Activated CD8-positive, alpha-beta T cell treated with anti-CD3 and anti-CD28 coated beads, Interleukin-2, amount 10 ng/mL, durations not matched to agents 7 days and 5 days (primary cell): ENCODE measurements at regions not wholly inside any gene's neighbourhood (a gene's known extent, or its start where the extent isn't known, plus 50 kb on each side); places are given as distances from the start of the nearest gene placed in this dataset.
"Not testable (repeated sequence)": the region's sequence is repeated elsewhere in the genome, so short reads cannot be mapped to it uniquely, and the experiment has no call there.

Experiments
- ATAC-seq: fragments of 150-1000 bp; cut with Tn5 transposase; one replicate; pipeline ENCODE4 v1.10.0; 2021; ENCODE audit warnings: moderate library complexity
- CTCF ChIA-PET: fragments of 350-600 bp; sonication (Branson Sonifier 250); formaldehyde crosslinking; loops from one replicate; lab custom pipeline; 2021; ENCODE audit warnings: antibody characterized with exemption; lab: Charles Lee
- POLR2A ChIA-PET: fragments of 350-600 bp; sonication (Branson Sonifier 250); formaldehyde crosslinking; loops from one replicate; lab custom pipeline; 2021; ENCODE audit warnings: antibody characterized with exemption; lab: Charles Lee
- DNase-seq: peaks from one replicate; pipeline ENCODE4 v3.0.0-alpha.2; 2020
- H3K27ac Mint-ChIP-seq: one replicate; pipeline ENCODE4 v1.8.0; 2021; ENCODE audit warnings: mild to moderate bottlenecking, mixed read lengths
- H3K27me3 Mint-ChIP-seq: one replicate; pipeline ENCODE4 v1.8.0; 2021; ENCODE audit warnings: low read depth, mixed read lengths
- H3K36me3 Mint-ChIP-seq: one replicate; pipeline ENCODE4 v1.8.0; 2021; ENCODE audit warnings: low read depth, mixed read lengths
- H3K4me1 Mint-ChIP-seq: one replicate; pipeline ENCODE4 v1.8.0; 2021; ENCODE audit warnings: low read depth, mixed read lengths
- H3K4me3 Mint-ChIP-seq: one replicate; pipeline ENCODE4 v1.8.0; 2021; ENCODE audit warnings: mild to moderate bottlenecking, mixed read lengths
- H3K9me3 Mint-ChIP-seq: one replicate; pipeline ENCODE4 v1.8.0; 2022; ENCODE audit warnings: mixed read lengths; ENCODE audit not compliant: insufficient read depth

DNA sequence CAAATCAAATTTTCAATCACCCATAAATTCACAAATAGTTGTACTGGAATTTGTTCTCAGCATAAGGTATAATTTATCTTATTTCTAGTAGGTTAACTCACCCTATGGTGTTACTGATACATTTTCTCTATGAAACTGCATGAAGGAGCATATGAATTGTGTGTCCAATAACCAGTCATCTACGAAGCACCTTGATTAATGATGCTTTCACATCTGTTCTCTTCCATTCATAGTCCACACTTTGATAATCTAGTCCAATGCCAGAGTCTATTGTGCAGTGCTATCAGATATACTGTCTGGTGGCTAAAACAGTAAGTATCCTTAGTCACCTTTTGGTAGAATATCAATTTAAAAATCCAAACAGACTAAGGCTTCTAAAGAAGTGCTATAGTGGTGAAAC, 876.0 kb downstream of the RPS29 start:
- H3K27me3 Mint-ChIP-seq: no peaks in the 10 kb centered on the region
- H3K36me3 Mint-ChIP-seq: no peaks in the 10 kb centered on the region
- DNase-seq: no peak
- H3K27ac Mint-ChIP-seq: no peak overlapping the region
- no peak for ATAC-seq
- no peaks in the 10 kb centered on the region for H3K4me1 Mint-ChIP-seq
- H3K4me3 Mint-ChIP-seq: no peak overlapping the region
- ChIA-PET CTCF (no interaction called here), POLR2A (no interaction called here)
- peaks cover 2% of the 10 kb centered on the region for H3K9me3 Mint-ChIP-seq

DNA sequence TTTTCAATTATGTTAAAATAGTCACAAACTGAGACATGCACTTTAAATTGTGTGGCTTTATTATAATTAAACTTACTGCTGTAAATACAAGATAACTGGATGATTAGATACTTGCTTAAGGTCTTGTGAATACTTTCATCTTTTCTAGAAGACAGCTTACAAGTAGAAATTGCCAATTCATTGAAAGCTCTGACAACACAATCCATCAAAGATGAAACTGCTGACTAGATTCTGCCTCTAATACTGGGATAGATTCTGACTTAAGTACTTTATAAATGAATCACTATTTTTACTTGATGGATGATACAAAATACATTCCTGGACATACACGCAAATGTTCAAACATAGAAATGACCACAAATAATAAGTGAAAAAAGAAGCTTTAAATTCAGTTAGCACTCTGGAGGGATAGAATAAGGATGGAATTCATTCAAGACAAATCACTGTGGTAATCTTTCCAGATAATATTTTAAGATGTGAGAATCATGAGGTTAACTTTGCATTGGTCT, 876.8 kb downstream of the RPS29 start:
- no peak for ATAC-seq
- no peak overlapping the region for H3K27ac Mint-ChIP-seq

DNA sequence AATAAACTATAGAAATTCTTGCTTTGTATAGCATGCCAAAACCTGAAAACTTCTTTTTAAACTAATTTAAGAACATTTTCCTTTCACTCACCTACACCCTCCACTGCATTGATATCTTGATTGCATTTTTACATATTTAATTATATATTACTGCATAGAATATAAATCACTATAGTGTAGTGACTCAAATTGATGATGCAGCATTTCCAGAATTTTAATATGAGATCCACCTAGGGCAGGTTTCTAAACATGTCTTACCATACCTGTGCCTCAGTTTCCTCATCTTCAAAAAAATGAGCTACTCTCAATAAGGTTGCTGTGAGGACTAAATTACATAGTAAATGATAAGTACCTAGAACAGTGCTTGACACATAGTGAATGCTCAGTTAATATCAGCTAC, 881.5 kb downstream of the RPS29 start:
- no peak for ATAC-seq
- H3K27ac Mint-ChIP-seq: no peak overlapping the region
- no peaks in the 10 kb centered on the region for H3K4me1 Mint-ChIP-seq
- H3K9me3 Mint-ChIP-seq: peaks cover 4% of the 10 kb centered on the region
- ChIA-PET POLR2A (no interaction called here), CTCF (no interaction called here)
- no peaks in the 10 kb centered on the region for H3K36me3 Mint-ChIP-seq
- H3K4me3 Mint-ChIP-seq: no peak overlapping the region
- no peaks in the 10 kb centered on the region for H3K27me3 Mint-ChIP-seq
- DNase-seq: no peak

More for the DNA sequence above, 876.8 kb downstream of the RPS29 start:
- DNase-seq: no peak
- Mint-ChIP-seq H3K4me1 (no peaks in the 10 kb centered on the region), H3K4me3 (no peak overlapping the region), H3K9me3 (peaks cover 4% of the 10 kb centered on the region), H3K36me3 (no peaks in the 10 kb centered on the region), H3K27me3 (no peaks in the 10 kb centered on the region)
- POLR2A ChIA-PET: no interaction called here
- CTCF ChIA-PET: no interaction called here

DNA sequence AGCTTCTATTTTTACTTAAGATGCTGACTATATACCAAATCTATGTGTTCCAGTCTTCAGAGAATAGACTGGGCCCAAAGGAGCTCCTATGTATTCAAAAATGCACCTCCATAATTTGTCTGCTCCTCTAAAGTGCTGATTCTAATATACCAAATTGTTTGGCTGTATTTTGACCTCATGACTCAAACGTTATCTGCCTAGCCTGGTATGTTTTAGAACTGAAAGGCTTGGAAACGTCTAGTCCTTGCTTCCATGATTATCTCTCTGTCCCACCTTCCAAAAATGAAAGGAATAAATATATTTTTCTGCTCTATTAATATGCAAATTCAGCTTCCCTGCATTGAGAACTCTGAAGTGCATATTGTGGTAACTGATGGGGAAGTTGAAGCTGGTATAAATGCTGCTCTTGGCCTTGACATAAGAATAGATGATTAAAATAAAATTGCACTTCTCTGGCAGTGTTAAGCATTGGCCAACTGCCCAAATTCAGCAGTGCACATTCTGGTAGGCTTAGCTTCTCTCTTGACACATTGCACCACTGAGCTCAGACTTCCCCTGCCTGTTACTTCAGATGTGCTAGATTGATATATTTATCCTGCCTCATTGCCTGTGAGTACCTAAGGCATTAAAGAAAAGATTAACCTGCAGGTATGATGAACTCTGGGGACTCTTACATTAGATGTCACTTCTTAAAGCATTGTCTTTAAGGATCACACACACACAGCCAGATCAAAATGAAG, 882.3 kb downstream of the RPS29 start:
- peaks cover 4% of the 10 kb centered on the region for H3K9me3 Mint-ChIP-seq
- no peaks in the 10 kb centered on the region for H3K4me1 Mint-ChIP-seq
- H3K4me3 Mint-ChIP-seq: no peak overlapping the region
- ATAC-seq (no peak), DNase-seq (no peak)
- H3K36me3 Mint-ChIP-seq: no peaks in the 10 kb centered on the region
- POLR2A ChIA-PET: no interaction called here
- CTCF ChIA-PET: interaction anchor here (0.6 kb wide), 1 partner anchor 1919 kb away, joined by 3 read pairs; no protein-coding TSS in a partner anchor
- H3K27me3 Mint-ChIP-seq: no peaks in the 10 kb centered on the region
- no peak overlapping the region for H3K27ac Mint-ChIP-seq

DNA sequence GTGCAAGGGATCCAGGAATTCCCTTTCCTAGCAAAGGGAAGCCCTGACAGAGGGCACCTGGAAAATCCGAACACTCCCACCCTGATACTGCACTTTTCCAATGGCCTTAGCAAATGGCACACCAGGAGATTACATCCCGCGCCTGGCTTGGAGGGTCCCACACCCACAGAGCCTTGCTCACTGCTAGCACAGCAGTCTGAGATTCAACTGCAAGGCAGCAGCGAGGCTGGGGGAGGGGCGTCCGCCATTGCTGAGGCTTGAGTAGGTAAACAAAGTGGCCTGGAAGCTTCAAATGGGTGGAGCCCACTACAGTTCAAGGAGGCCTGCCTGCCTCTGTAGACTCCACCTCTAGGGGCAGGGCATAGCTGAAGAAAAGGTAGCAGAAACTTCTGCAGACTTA, 888.8 kb downstream of the RPS29 start:
- H3K4me1 Mint-ChIP-seq, H3K4me3 Mint-ChIP-seq, DNase-seq, H3K36me3 Mint-ChIP-seq, ATAC-seq, H3K27ac Mint-ChIP-seq, CTCF ChIA-PET, POLR2A ChIA-PET, H3K27me3 Mint-ChIP-seq: not testable (repeated sequence)
- H3K9me3 Mint-ChIP-seq: peaks cover 12% of the 10 kb centered on the region

DNA sequence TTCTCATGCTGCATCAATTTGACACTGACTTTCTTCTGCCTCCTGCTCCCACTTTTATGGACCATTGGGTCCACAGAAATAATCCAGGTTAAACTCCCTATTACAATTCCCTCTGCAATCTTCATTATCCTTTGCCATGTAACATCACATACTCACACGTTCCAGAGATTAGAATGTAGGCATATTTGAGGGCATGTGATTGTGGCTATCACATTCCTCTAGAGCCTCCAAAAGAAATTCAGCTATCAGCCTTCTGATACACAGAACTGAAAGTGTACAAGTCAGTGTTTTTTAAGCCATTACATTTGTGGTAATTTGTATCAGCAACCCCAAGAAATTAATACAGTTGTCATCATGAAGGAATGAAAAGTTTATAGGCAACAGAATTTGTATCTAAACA, 892.4 kb downstream of the RPS29 start:
- ChIA-PET CTCF (no interaction called here), POLR2A (no interaction called here)
- no peaks in the 10 kb centered on the region for H3K36me3 Mint-ChIP-seq
- H3K27me3 Mint-ChIP-seq: no peaks in the 10 kb centered on the region
- no peak overlapping the region for H3K27ac Mint-ChIP-seq
- ATAC-seq (no peak), DNase-seq (no peak)
- no peaks in the 10 kb centered on the region for H3K4me1 Mint-ChIP-seq
- H3K4me3 Mint-ChIP-seq: no peak overlapping the region
- peaks cover 12% of the 10 kb centered on the region for H3K9me3 Mint-ChIP-seq

DNA sequence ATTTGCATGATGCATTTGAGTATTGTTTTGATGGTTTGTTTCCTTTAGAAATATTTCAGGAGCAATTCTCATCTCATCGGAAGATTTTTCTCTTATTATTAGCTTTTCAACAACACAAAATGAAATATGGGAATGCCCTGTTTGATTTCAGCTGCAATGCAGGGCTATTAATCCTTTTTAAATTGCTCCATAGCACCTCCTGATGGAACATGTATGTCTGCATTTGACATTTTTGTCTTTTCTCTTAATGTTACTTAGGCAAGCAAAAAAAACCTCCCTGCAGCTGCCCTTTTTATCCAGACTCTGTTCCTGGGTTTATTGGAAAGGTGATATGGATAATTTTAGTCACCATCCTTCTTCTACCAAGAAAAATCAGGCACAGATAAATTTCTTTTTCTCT, 895.8 kb downstream of the RPS29 start:
- no peaks in the 10 kb centered on the region for H3K4me1 Mint-ChIP-seq
- POLR2A ChIA-PET: no interaction called here
- DNase-seq: no peak
- H3K27ac Mint-ChIP-seq: no peak overlapping the region
- no peak overlapping the region for H3K4me3 Mint-ChIP-seq
- CTCF ChIA-PET: no interaction called here
- no peaks in the 10 kb centered on the region for H3K36me3 Mint-ChIP-seq
- peaks cover 3% of the 10 kb centered on the region for H3K9me3 Mint-ChIP-seq
- H3K27me3 Mint-ChIP-seq: no peaks in the 10 kb centered on the region
- no peak for ATAC-seq

DNA sequence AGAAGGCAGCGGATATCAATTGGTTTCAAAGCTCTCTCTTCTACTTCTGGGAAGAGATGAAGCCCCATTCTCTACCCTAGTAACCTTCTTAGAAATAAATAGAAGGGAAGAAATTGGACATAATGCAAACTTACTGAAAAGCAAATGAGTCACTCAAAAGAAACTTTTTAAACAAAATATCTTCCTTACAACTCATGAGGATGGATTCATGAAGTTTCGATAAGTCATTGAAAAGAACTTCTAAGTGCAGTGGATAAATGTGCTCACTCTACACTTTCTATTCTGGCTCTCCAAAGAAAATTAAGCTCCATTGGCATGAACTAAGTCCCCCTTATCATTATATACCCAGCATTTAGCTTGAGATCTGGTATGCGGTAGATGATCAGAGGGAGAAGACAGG, 899.5 kb downstream of the RPS29 start:
- H3K9me3 Mint-ChIP-seq: no peaks in the 10 kb centered on the region
- ChIA-PET CTCF (no interaction called here), POLR2A (no interaction called here)
- ATAC-seq (no peak), DNase-seq (no peak)
- H3K27ac Mint-ChIP-seq: no peak overlapping the region
- H3K4me1 Mint-ChIP-seq: no peaks in the 10 kb centered on the region
- no peaks in the 10 kb centered on the region for H3K36me3 Mint-ChIP-seq
- H3K27me3 Mint-ChIP-seq: no peaks in the 10 kb centered on the region
- H3K4me3 Mint-ChIP-seq: no peak overlapping the region

DNA sequence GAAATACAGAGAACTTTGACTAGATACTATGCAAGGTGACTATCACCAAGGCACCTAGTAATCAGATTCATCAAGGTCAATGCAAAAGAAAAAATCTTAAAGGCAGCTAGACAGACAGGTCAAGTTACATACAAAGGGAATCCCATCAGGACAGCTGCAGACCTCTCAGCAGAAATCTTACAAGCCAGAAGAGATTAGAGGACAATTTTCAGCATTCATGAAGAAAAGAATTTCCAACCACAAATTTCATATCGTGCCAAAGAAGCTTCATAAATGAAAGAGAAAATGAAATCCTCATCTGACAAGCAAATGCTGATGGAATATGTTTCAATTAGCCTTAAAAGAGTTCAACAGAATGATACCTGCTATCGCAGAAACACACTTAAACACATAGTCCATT, 913.7 kb downstream of the RPS29 start:
- H3K36me3 Mint-ChIP-seq: no peaks in the 10 kb centered on the region
- H3K4me1 Mint-ChIP-seq: no peaks in the 10 kb centered on the region
- no peak for ATAC-seq
- POLR2A ChIA-PET: no interaction called here
- peaks cover 7% of the 10 kb centered on the region for H3K9me3 Mint-ChIP-seq
- H3K4me3 Mint-ChIP-seq: no peak overlapping the region
- no peaks in the 10 kb centered on the region for H3K27me3 Mint-ChIP-seq
- CTCF ChIA-PET: no interaction called here
- no peak for DNase-seq
- no peak overlapping the region for H3K27ac Mint-ChIP-seq

DNA sequence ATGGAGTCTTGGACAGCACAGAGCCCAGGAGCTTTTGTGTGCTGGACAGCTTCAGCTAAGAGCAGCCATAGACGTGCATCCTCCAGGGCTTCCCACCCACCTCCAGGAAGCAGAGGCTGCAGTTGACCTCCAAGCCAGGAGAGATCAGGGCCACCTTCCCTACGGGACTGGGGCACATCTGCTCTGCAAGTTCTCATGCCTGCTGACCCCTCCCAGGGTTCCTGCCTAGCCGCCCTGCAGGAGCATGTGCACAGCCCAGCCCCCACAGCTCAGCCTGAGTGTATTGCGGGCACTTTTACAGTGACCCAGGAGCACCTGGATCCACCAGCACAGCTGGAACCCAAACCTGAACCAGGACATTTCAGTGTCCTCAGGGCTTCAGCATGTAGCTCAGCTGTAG, 915.2 kb downstream of the RPS29 start:
- no peaks in the 10 kb centered on the region for H3K27me3 Mint-ChIP-seq
- ChIA-PET POLR2A (no interaction called here), CTCF (no interaction called here)
- H3K9me3 Mint-ChIP-seq: peaks cover 7% of the 10 kb centered on the region
- ATAC-seq (no peak), DNase-seq (no peak)
- no peaks in the 10 kb centered on the region for H3K36me3 Mint-ChIP-seq
- no peak overlapping the region for H3K4me3 Mint-ChIP-seq
- no peak overlapping the region for H3K27ac Mint-ChIP-seq
- no peaks in the 10 kb centered on the region for H3K4me1 Mint-ChIP-seq

DNA sequence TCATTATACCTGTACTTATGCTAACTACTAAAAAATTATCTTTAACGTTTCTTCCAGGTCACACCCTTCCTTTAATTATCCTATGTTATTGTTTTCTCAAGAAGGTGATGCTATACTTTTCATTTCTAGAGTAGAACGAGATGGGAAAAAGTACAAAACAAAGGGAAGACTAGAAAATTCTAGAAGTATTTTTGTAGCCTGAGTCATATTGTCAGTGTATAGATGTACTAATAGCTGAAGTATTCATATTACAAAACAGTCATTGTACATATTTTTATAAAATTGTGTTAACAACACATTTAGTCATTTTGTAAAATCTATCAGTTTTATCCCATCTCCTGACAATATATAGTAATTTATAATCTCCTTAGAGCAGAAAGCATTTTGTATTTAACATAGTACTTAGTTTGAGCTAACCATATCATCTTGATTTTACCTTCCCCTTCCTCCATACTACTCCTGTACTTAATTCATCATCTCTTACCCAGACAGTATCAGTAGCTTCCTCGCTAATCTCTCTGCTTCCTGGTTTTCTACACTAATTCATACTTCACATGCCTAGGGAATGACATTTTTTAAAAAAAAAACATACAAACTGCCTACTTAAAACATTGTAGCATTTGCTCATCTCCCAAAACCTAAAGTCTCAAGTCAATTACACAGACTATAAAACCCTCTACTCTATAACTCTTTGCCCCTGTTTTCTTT, 920.9 kb downstream of the RPS29 start:
- no peaks in the 10 kb centered on the region for H3K9me3 Mint-ChIP-seq
- no peaks in the 10 kb centered on the region for H3K27me3 Mint-ChIP-seq
- ChIA-PET CTCF (no interaction called here), POLR2A (no interaction called here)
- H3K4me3 Mint-ChIP-seq: no peak overlapping the region
- no peak overlapping the region for H3K27ac Mint-ChIP-seq
- ATAC-seq: no peak
- no peak for DNase-seq
- H3K36me3 Mint-ChIP-seq: no peaks in the 10 kb centered on the region
- H3K4me1 Mint-ChIP-seq: no peaks in the 10 kb centered on the region

DNA sequence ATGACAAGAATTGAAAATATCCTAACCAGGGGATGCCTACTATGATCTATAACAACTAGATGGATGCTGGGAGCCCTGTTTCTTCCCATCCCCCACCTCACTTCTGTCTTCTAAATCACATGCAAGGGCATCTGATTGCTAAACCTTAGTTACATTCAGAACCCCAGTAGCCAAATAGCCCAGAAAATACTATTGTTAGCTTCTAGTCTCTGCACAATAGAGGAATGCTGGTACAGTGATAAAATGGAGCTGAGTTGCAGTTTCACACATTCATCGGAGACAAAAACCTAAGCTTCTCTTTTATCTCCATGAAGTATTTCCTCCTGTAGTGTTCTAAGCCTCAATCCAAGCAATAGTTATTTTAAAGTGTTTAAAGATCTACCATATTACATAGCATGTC, 942.9 kb downstream of the RPS29 start:
- peaks cover 12% of the 10 kb centered on the region for H3K9me3 Mint-ChIP-seq
- H3K4me1 Mint-ChIP-seq: no peaks in the 10 kb centered on the region
- no peaks in the 10 kb centered on the region for H3K36me3 Mint-ChIP-seq
- DNase-seq (no peak), ATAC-seq (no peak)
- ChIA-PET POLR2A (no interaction called here), CTCF (interaction anchor here (0.8 kb wide), 1 partner anchor 10 kb away, joined by 3 read pairs; no protein-coding TSS in a partner anchor)
- no peak overlapping the region for H3K27ac Mint-ChIP-seq
- H3K4me3 Mint-ChIP-seq: no peak overlapping the region
- no peaks in the 10 kb centered on the region for H3K27me3 Mint-ChIP-seq
